HepG2 (cell line): ENCODE measurements at regions not wholly inside any gene's neighbourhood (a gene's known extent, or its start where the extent isn't known, plus 50 kb on each side); places are given as distances from the start of the nearest gene placed in this dataset.

ENCODE experiments used
- CTCF ChIP-seq: sonication (generic); formaldehyde crosslinking; IDR thresholded peaks from 2 replicates; pipeline ENCODE4 v1.5.0; 2020; ENCODE audit warnings: mild to moderate bottlenecking, missing genetic modification reagents, moderate library complexity
- FOSL1 ChIP-seq: sonication (generic); formaldehyde crosslinking; IDR thresholded peaks from 2 replicates; pipeline ENCODE4 v1.9.0; 2021; ENCODE audit warnings: missing genetic modification reagents, borderline replicate concordance
- NFE2L2 ChIP-seq: fragments of 150-350 bp; IDR thresholded peaks from 2 replicates; pipeline ENCODE4 v1.6.1; 2014; ENCODE audit warnings: low read length
- ZBTB26 ChIP-seq: IDR thresholded peaks from 2 replicates; pipeline ENCODE4 v1.6.1; 2016; ENCODE audit warnings: missing compliant biosample characterization, missing genetic modification reagents, borderline replicate concordance
- ZNF740 ChIP-seq: sonication (generic); formaldehyde crosslinking; IDR thresholded peaks from 2 replicates; pipeline ENCODE4 v1.4.0; 2020; ENCODE audit warnings: missing genetic modification reagents
- ZNF746 ChIP-seq: sonication (generic); formaldehyde crosslinking; IDR thresholded peaks from 2 replicates; pipeline ENCODE4 v1.8.0; 2022; ENCODE audit warnings: mild to moderate bottlenecking, missing genetic modification reagents

GRCh38 chr10:44766631-44767030 lies 144.5 kb upstream of the TMEM72 start:
- TF ChIP-seq NFE2L2: no peak
- TF ChIP-seq ZNF740: no peak
- no peak for TF ChIP-seq ZBTB26 (CRISPR knock-in tag)
- no peak for TF ChIP-seq ZNF746
- no peak for TF ChIP-seq CTCF (CRISPR knock-in tag)
- TF ChIP-seq FOSL1 (CRISPR knock-in tag): no peak
